COLO668 (cell line): ENCODE measurements at regions not wholly inside any gene's neighbourhood (a gene's known extent, or its start where the extent isn't known, plus 50 kb on each side); places are given as distances from the start of the nearest gene placed in this dataset.
"Not testable (repeated sequence)": the region's sequence is repeated elsewhere in the genome, so short reads cannot be mapped to it uniquely, and the experiment has no call there.

Source experiments
- DNase-seq: peaks from one replicate; lab custom pipeline; 2025; ENCODE audit not compliant: unreplicated experiment; lab: John Stamatoyannopoulos, UW

- DNase-seq = no peak
Measured at GRCh38 chr2:176832086-176832485, 380.5 kb upstream of the HNRNPA3 start.

DNA sequence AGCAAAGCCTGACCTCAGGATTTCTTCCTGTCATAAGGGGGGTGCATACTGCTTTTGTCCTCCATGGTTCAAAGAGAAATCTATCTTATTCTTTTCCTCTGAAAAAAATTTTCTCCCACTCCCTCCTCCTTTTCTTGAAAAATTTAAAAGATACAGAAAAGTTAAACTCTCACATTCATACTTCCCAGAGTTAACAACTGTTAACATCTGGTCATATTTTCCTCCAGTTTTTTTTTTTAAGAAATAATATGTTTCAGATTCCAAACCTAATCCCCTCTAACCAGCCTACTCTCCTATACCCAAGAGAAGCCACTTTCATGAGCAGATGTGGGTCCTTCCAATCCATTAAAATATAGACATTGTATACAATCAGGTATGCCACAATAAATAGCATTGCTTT lies 378.9 kb upstream of the HNRNPA3 start:
- DNase-seq = no peak

GRCh38 chr2:176834226-176834625 lies 378.4 kb upstream of the HNRNPA3 start:
- no peak for DNase-seq

GRCh38 chr2:176843208-176843607 lies 369.4 kb upstream of the HNRNPA3 start:
- no peak for DNase-seq

GRCh38 chr2:176844461-176844860 lies 368.1 kb upstream of the HNRNPA3 start:
- DNase-seq = no peak

DNA sequence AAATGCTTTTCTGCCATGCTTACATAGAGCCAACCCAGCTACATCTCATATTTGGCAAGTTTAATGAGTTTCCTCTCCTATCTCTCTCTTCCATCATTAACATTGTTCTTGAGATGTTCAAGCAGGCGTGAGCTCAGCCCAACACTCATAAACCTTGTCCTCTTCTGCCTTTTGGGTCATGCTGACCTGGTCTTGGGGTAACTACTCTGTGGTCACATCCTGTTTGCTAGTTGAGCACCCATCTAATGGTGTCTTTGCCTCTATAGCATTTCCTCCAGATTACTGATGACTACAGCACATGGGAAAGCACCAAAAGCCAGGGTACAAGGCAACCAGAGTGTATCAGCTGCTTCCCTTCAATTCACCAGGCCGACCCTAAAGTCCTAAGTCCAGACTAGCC lies 366.9 kb upstream of the HNRNPA3 start:
- DNase-seq = no peak

GRCh38 chr2:176847575-176847974 lies 365.0 kb upstream of the HNRNPA3 start:
- DNase-seq = no peak

DNA sequence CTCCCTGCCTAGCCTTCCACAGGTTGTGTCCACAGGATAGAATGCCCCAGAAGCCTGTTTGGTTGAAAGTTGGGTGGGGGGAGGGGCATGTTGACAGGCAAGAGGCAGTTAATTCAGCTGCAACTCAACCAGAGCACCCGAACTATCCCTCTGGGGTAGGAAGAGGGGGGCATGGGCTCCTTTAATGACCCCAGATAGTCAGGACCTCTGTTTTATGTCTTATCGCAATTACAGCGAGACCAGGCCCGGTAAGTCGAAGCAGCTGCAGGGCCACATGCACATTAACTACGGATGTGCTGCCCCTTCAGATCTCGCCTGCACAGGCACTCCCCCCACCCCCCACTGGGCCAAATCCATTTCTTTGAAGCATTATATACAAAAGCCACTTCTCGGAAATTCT lies 363.8 kb upstream of the HNRNPA3 start:
- DNase-seq = no peak

GRCh38 chr2:176851200-176851888 lies 361.2 kb upstream of the HNRNPA3 start:
- DNase-seq = no peak

GRCh38 chr2:176851889-176852483 lies 360.6 kb upstream of the HNRNPA3 start:
- no peak for DNase-seq

DNA sequence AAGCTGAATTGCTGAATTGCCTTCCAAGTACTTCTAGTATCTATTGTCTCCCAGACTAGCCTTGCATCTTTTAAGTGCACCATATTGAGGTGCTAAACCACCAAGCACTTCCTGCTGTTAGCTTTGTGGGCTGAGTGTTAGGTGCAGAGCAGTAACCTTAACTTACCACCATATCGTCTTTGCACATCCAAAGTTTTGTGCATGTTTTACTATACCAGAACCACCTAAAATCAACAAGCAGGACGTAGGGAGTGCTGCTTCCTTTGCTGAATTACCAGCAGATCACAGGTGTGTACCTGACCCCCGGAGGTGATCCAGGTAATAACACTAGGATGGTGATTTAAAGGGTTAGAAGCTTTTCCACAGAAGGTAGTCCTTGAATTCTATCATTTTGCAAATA lies 359.9 kb upstream of the HNRNPA3 start:
- no peak for DNase-seq

DNA sequence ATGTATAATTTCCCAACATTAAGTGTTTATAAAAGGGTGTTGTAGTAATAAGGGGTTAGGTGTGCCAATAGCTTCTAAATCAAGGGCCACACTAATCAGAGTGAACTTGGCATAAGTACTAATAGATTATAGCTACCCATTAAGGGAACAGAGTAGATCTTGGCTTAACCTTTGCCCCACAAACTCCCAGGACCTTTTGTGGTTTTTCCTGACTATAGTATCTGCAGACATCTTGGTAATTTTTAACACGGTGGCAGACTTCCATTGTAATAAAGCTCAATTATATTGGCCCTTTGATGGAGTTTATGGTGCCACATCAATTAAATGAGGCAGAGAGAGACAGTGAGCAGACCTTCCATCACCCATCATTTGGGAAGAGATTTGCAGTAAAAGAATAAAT lies 358.5 kb upstream of the HNRNPA3 start:
- DNase-seq = no peak

DNA sequence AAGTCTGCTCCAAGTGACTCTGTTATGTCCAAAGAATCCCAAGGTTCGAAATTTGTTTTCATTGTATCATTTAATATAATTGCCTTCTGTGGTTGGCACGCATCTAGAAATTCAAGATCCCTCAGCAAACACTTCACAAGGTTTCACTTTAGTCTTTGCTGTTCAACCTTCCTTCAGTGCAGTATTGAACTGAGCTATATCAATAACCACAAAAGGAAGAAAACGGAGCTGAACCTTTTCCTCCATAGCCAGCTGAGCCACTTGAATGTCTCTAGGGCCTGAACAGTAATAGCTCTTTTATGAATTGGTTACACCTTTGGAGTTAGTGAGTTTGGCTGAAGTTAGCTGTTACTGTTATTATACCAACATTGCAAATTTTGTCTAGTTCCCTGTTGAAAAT lies 357.7 kb upstream of the HNRNPA3 start:
- DNase-seq = no peak

DNA sequence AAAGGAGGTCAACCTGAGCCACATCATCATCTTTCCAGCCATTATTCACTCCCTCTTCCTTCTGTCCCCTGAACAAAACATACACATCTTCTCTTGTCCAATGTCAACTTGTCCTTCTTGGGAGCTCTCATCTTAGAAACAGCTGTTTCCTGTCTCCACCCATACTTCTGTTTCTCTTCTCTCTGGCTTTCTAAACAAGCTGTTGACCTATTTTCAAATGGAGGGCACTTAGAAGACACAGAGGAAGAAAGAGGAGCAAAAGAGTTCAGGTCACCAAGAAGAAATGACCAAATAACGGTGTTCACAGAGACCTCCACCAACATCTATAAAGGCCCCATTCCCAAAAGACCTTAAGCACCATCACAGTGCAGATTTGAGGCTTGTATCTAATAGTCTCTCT lies 355.9 kb upstream of the HNRNPA3 start:
- DNase-seq = no peak

- no peak for DNase-seq
Measured at GRCh38 chr2:176865336-176865735, 347.3 kb upstream of the HNRNPA3 start.

- no peak for DNase-seq
Measured at GRCh38 chr2:176872406-176872805, 340.2 kb upstream of the HNRNPA3 start.

DNA sequence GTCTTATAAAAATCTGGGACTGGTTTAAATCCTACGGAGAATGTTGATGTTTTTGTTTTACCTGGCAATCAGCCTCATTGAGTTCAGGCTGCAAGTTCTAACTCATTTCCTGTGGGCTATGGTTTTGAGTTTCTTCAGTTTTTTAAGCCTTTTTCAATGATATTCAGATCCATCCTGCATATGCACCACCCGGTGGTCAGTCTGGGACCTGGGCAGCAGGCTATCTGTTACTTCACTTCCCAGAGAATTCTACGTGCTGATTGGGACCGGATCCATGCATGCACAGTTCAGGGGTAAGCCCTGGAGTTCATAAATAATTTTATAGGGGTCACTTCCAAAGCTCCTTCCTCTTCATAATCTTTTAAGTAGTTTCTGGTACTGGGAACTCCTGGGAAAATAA lies 339.2 kb upstream of the HNRNPA3 start:
- no peak for DNase-seq

- no peak for DNase-seq
Measured at GRCh38 chr2:176876493-176877103, 336.0 kb upstream of the HNRNPA3 start.

GRCh38 chr2:176879426-176879995 lies 333.1 kb upstream of the HNRNPA3 start:
- DNase-seq = no peak

DNA sequence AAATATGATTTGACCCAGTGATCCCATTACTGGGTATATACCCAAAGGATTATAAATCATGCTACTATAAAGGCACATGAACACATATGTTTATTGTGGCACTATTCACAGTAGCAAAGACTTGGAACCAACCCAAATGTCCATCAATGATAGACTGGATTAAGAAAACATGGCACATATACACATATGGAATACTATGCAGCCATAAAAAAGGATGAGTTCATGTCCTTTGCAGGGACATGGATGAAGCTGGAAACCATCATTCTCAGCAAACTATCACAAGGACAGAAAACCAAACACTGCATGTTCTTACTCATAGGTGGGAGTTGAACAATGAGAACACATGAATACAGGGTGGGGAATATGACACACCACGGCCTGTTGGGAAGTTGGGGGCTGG lies 330.5 kb upstream of the HNRNPA3 start:
- DNase-seq = not testable (repeated sequence)

DNA sequence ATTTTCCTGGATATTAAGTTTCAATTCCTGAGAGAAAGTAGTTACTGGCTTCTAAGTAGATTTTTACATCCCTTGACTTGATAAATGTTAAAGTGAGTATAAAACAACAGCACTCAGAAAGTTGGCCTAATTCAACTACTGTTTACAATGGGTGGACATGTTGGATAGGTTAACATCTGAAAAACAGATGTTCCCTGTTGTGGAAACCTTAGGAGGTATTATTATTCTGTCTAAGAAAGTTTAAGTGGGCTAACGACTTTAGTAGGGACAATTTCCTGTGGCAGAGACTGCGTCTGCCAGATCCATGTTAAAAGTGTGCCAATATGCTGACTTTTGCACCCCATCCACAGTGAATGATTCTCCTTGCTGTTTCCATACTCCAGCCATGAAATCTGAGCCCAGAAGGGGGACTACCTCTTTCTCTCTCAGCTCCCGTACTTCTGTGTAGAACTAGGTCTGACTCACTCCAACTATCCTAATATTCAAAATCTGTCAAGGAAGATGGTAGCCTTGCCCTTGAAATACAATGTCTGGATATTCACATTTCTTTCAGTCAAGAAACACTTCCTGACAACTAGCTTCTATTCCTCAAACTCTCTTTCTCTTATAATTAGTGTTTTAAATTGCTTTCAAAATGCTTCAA lies 327.5 kb upstream of the HNRNPA3 start:
- DNase-seq = no peak

DNA sequence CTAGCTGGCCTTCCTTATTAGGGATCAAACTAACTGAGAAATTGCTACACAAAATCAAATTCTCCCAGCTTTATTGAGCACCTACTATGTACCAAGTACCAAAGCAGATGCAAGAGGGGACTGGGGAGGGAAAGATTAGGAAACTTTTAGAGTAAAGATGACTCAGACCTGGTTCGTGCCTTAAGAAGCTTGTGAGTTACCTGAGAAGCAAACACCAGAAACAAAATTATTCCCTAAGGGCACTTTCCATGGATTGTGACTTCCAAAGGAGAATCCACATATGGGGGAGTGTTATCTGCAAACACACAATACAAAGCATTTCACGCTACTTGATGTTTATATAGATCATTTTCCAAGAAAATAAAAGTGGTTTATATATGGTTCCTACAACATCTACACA lies 326.9 kb upstream of the HNRNPA3 start:
- no peak for DNase-seq
